Kidney (tissue), 13 donors: ENCODE measurements at regions not wholly inside any gene's neighbourhood (a gene's known extent, or its start where the extent isn't known, plus 50 kb on each side); places are given as distances from the start of the nearest gene placed in this dataset.
"Not testable (repeated sequence)": the region's sequence is repeated elsewhere in the genome, so short reads cannot be mapped to it uniquely, and the experiment has no call there.

ENCODE experiments used
- DNase-seq, 5 donors: peaks; one replicate each; pipeline ENCODE4 v3.0.0-alpha.2; 2013 to 2020
- FAIRE-seq: peaks from 2 replicates; lab custom pipeline; 2012; peaks lifted over from hg19 to GRCh38; lab: Jason Lieb, UNC
- H3K27ac ChIP-seq, 2 donors: one replicate each; pipeline ENCODE4 v1.7.0; 2013; ENCODE audit warnings: low read depth in 2 of 2, low read length in 2 of 2, inconsistent platforms in 1 of 2
- H3K27me3 ChIP-seq: one replicate; pipeline ENCODE4 v1.7.1; 2013; ENCODE audit warnings: low read length, inconsistent platforms; ENCODE audit not compliant: control insufficient read depth, insufficient read depth
- H3K36me3 ChIP-seq, 3 donors: one replicate each; pipeline versions ENCODE4 v1.7.0 to v1.7.1; 2013; ENCODE audit warnings: low read length in 3 of 3, control low read depth in 1 of 3, inconsistent platforms in 1 of 3; ENCODE audit not compliant: insufficient read depth in 3 of 3, control insufficient read depth in 2 of 3
- H3K4me1 ChIP-seq, 3 donors: one replicate each; pipeline versions ENCODE4 v1.7.0 to v1.7.1; 2013; ENCODE audit warnings: low read length in 3 of 3, inconsistent platforms in 1 of 3, low read depth in 1 of 3; ENCODE audit not compliant: control insufficient read depth in 2 of 3, insufficient read depth in 2 of 3
- H3K4me3 ChIP-seq, 3 donors: one replicate each; pipeline versions ENCODE4 v1.7.0 to v1.8.1; 2013; ENCODE audit warnings: low read length in 3 of 3, control low read depth in 1 of 3, inconsistent platforms in 1 of 3
- H3K9ac ChIP-seq, 3 donors: one replicate each; pipeline versions ENCODE4 v1.7.0 to v1.7.1; 2013; ENCODE audit warnings: low read length in 3 of 3, control low read depth in 1 of 3, inconsistent platforms in 1 of 3
- H3K9me3 ChIP-seq, 3 donors: one replicate each; pipeline versions ENCODE4 v1.7.0 to v1.7.1; 2013; ENCODE audit warnings: low read length in 3 of 3, control low read depth in 1 of 3, inconsistent platforms in 1 of 3; ENCODE audit not compliant: control insufficient read depth in 2 of 3, insufficient read depth in 1 of 3
- intact Hi-C: fragments of 100-400 bp; cut with DNase I; formaldehyde crosslinking; loops from one replicate; pipeline ENCODE4 v1.11.1; 2022
- TF ChIP-seq, protein P1 (sequence below): IDR thresholded peaks from 3 replicates; pipeline ENCODE4 v1.5.1; 2012; ENCODE audit warnings: mild to moderate bottlenecking, moderate library complexity, borderline replicate concordance; ENCODE audit not compliant: insufficient read depth; ENCODE audit errors: extremely low read depth
- donor health status: control.
- donor health status: control.
- donor health status: control.
- donor health status: control.
- donor health status: control.
- donor health status: DM: yes; HTN: yes; CAD: no.
- donor health status: Normal renal cell carcinoma (clear cell type).

DNA sequence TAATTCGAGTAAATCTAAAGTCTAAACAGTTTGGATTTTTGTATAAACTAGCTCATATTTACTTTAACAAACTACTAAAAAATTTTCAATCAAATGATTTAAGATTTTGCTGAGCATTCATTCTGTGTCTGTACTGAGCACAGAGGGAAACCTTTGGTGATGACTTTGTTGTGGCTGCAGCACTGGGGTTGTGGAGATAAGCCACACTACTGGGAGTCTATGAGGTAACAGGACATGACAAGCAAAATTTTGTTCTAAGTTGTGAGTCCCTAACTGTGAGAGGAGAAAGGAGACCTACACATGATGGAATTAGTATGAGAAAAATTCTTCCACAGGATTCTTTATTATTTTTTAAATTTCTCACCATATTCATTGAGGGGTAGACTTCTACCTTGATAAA is 933.7 kb upstream of the LRATD1 start:
- TF ChIP-seq, protein P1, sequence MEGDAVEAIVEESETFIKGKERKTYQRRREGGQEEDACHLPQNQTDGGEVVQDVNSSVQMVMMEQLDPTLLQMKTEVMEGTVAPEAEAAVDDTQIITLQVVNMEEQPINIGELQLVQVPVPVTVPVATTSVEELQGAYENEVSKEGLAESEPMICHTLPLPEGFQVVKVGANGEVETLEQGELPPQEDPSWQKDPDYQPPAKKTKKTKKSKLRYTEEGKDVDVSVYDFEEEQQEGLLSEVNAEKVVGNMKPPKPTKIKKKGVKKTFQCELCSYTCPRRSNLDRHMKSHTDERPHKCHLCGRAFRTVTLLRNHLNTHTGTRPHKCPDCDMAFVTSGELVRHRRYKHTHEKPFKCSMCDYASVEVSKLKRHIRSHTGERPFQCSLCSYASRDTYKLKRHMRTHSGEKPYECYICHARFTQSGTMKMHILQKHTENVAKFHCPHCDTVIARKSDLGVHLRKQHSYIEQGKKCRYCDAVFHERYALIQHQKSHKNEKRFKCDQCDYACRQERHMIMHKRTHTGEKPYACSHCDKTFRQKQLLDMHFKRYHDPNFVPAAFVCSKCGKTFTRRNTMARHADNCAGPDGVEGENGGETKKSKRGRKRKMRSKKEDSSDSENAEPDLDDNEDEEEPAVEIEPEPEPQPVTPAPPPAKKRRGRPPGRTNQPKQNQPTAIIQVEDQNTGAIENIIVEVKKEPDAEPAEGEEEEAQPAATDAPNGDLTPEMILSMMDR = no peak
- intact Hi-C loops = no loop called here
- Histone ChIP-seq H3K27me3 (no peaks in the 10 kb centered on the region), H3K36me3 (no peaks in the 10 kb centered on the region), H3K9ac (no peak overlapping the region), H3K9me3 (no peaks in the 10 kb centered on the region), H3K4me3 (no peak overlapping the region), H3K27ac (no peak overlapping the region), H3K4me1 (no peaks in the 10 kb centered on the region)
- DNase-seq = no peak
- no peak for FAIRE-seq

DNA sequence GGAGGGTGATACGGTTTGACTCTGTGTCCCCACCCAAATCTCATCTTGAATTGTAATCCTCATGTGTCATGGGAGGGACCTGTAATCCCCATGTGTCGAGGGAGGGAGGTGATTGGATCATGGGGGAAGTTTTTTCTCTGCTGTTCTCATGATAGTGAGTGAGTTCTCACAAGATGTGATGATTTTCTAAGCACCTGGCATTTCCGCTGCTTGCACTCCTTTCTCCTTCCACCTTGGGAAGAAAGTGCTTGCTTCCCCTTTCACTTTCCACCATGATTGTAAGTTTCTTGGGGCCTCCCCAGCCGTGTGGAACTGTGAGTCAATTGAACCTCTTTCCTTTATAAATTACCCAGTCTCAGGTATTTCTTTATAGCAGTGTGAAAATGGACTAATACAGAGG is 932.6 kb upstream of the LRATD1 start:
- H3K27me3 ChIP-seq, intact Hi-C loops, DNase-seq, H3K9me3 ChIP-seq, H3K27ac ChIP-seq, H3K4me3 ChIP-seq, FAIRE-seq, H3K9ac ChIP-seq, H3K4me1 ChIP-seq, H3K36me3 ChIP-seq: not testable (repeated sequence)

DNA sequence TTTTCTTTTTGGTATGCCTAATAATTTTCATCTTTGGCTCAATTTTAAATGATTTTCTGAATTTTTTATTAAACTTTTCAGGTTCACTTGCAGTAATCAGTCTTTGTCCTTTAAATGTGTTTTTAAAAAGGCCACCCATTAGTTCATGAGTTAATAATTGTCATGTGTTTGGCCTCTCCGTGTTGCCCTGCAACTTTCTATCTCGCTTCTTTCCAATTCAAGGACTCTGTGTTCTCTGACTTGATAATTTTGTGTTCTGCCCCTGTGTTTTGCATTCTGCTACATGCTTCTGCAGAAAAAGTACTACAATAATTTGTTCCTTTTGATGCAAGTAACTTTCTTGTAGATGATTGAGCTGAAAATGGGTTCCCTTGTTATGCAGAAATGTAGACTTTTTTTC is 921.4 kb upstream of the LRATD1 start:
- FAIRE-seq (no peak), DNase-seq (no peak)
- TF ChIP-seq, protein P1 = no peak
- Histone ChIP-seq H3K9ac (no peak overlapping the region), H3K27me3 (no peaks in the 10 kb centered on the region), H3K4me3 (no peak overlapping the region), H3K4me1 (no peaks in the 10 kb centered on the region), H3K9me3 (peaks cover 0 to 5% (median 0%) of the 10 kb centered on the region in 3 donors), H3K36me3 (no peaks in the 10 kb centered on the region), H3K27ac (no peak overlapping the region)
- intact Hi-C loops = no loop called here

DNA sequence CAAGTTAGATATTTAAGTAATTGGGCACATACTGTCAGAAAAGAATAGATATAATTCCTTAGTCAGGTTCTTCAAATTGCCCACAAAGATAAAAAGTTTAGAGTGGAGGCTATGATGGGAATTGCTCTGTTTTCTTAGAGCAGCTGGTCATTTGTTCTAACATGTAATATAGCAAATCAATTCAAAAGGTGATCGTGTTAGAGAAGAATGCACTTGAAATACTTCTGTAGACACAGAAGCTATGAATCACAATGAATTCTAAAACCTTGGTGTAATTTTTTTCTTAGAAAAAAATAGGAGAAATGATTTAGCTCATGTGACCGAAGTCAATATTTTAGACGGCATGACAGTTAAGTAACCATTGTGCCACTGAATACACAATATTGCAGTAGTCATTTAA is 918.1 kb upstream of the LRATD1 start:
- no peak for FAIRE-seq
- intact Hi-C loops = no loop called here
- Histone ChIP-seq H3K9me3 (peaks cover 0 to 5% (median 0%) of the 10 kb centered on the region in 3 donors), H3K36me3 (no peaks in the 10 kb centered on the region), H3K27me3 (no peaks in the 10 kb centered on the region), H3K4me3 (no peak overlapping the region), H3K9ac (no peak overlapping the region), H3K4me1 (no peaks in the 10 kb centered on the region), H3K27ac (no peak overlapping the region)
- TF ChIP-seq, protein P1 = no peak
- DNase-seq = no peak
